ENCODE measurements at regions not wholly inside any gene's neighbourhood (a gene's known extent, or its start where the extent isn't known, plus 50 kb on each side); places are given as distances from the start of the nearest gene placed in this dataset.

DNA sequence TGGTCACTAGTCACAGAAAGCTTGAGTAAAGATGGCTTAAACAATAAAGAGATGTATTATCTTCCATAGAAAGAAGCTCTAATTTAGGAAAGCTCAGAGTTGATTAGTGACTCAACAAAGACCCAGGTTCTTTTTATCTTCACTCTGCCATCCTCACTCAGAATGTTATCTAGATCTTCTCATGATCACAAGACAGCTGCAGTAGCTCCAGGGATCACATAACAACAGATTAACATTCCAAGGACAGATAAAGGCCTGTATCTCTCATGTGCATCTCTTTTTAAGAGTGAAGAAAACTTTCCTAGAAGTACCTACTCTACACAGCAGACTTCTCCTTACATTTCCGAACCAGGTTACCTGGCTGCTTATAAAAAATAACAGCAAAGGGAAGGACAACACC is 368.7 kb upstream of the PROX1 start:
- no peaks in the 10 kb centered on the region for H3K4me1 ChIP-seq (ENCODE audit: control insufficient read depth in 1 of 2, insufficient read depth in 2 of 2, low read length in 2 of 2)
- Mint-ChIP-seq H3K27ac (no peak overlapping the region), H3K27me3 (ENCODE audit: low read depth in 3 of 3) (peaks cover 0 to 3% (median 1%) of the 10 kb centered on the region in 3 donors), H3K4me1 (no peaks in the 10 kb centered on the region), H3K36me3 (no peaks in the 10 kb centered on the region), H3K4me3 (no peak overlapping the region), H3K9me3 (peaks cover 0 to 12% (median 2%) of the 10 kb centered on the region in 7 donors)
- no CpG with 5 or more reads among the region's 1 CpG for WGBS (ENCODE audit: insufficient coverage)
- TF ChIP-seq, protein P1, sequence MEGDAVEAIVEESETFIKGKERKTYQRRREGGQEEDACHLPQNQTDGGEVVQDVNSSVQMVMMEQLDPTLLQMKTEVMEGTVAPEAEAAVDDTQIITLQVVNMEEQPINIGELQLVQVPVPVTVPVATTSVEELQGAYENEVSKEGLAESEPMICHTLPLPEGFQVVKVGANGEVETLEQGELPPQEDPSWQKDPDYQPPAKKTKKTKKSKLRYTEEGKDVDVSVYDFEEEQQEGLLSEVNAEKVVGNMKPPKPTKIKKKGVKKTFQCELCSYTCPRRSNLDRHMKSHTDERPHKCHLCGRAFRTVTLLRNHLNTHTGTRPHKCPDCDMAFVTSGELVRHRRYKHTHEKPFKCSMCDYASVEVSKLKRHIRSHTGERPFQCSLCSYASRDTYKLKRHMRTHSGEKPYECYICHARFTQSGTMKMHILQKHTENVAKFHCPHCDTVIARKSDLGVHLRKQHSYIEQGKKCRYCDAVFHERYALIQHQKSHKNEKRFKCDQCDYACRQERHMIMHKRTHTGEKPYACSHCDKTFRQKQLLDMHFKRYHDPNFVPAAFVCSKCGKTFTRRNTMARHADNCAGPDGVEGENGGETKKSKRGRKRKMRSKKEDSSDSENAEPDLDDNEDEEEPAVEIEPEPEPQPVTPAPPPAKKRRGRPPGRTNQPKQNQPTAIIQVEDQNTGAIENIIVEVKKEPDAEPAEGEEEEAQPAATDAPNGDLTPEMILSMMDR (IDR thresholded peaks at IDR 0.05), result no peak
- no peak overlapping the region for H3K4me2 ChIP-seq (replicated peaks; ENCODE audit: extremely low read depth, low read length, poor library complexity, severe bottlenecking)
- H3K9ac ChIP-seq (ENCODE audit: insufficient read depth, low read length, poor library complexity, severe bottlenecking), result no peak overlapping the region
- H3K9me3 ChIP-seq (replicated peaks in 1 of 2; ENCODE audit: control insufficient read depth in 1 of 2, insufficient read depth in 1 of 2, low read length in 2 of 2), result no peaks in the 10 kb centered on the region
- no peaks in the 10 kb centered on the region for H4K20me1 ChIP-seq (ENCODE audit: insufficient read depth, low read length)
- no peaks in the 10 kb centered on the region for H3K36me3 ChIP-seq (replicated peaks in 1 of 2; ENCODE audit: control insufficient read depth in 1 of 2, insufficient read depth in 2 of 2, low read length in 2 of 2)
- H3K27ac ChIP-seq (ENCODE audit: low read depth in 1 of 2, low read length in 2 of 2), result no peak overlapping the region
- intact Hi-C loops (cut with micrococcal nuclease), result no loop called here
- no peaks in the 10 kb centered on the region for H3K27me3 ChIP-seq (ENCODE audit: control insufficient read depth in 2 of 2, insufficient read depth in 2 of 2, low read length in 2 of 2)
- no peak overlapping the region for H2AFZ ChIP-seq (ENCODE audit: insufficient read depth, low read depth, low read length, poor library complexity, severe bottlenecking)
- no peaks in the 10 kb centered on the region for H3K79me2 ChIP-seq (ENCODE audit: insufficient read depth, low read length)
- no peak overlapping the region for H3K4me3 ChIP-seq (replicated peaks in 1 of 3; ENCODE audit: low read depth in 2 of 3, low read length in 3 of 3)
- DNase-seq, result no peak

- no peak overlapping the region for H3K27ac Mint-ChIP-seq
- no peaks in the 10 kb centered on the region for H3K9me3 ChIP-seq (replicated peaks in 1 of 2; ENCODE audit: control insufficient read depth in 1 of 2, insufficient read depth in 1 of 2, low read length in 2 of 2)
- no peak overlapping the region for H3K4me2 ChIP-seq (replicated peaks; ENCODE audit: extremely low read depth, low read length, poor library complexity, severe bottlenecking)
- H3K27me3 Mint-ChIP-seq (ENCODE audit: low read depth in 3 of 3), result peaks cover 0 to 1% (median 1%) of the 10 kb centered on the region in 3 donors
- intact Hi-C loops (cut with micrococcal nuclease), result no loop called here
- H3K27ac ChIP-seq (ENCODE audit: low read depth in 1 of 2, low read length in 2 of 2), result no peak overlapping the region
- no peak overlapping the region for H3K9ac ChIP-seq (ENCODE audit: insufficient read depth, low read length, poor library complexity, severe bottlenecking)
- H3K4me3 Mint-ChIP-seq, result no peak overlapping the region
- peaks cover 0 to 16% (median 2%) of the 10 kb centered on the region in 7 donors for H3K9me3 Mint-ChIP-seq
- H4K20me1 ChIP-seq (ENCODE audit: insufficient read depth, low read length), result no peaks in the 10 kb centered on the region
- no peaks in the 10 kb centered on the region for H3K27me3 ChIP-seq (ENCODE audit: control insufficient read depth in 2 of 2, insufficient read depth in 2 of 2, low read length in 2 of 2)
- no peaks in the 10 kb centered on the region for H3K4me1 Mint-ChIP-seq
- WGBS (ENCODE audit: insufficient coverage), result 88% methylated on average over 5 of the region's 6 CpGs
- DNase-seq, result no peak
- TF ChIP-seq, protein P1 (IDR thresholded peaks at IDR 0.05), result no peak
- H3K79me2 ChIP-seq (ENCODE audit: insufficient read depth, low read length), result no peaks in the 10 kb centered on the region
- no peaks in the 10 kb centered on the region for H3K36me3 Mint-ChIP-seq
- no peaks in the 10 kb centered on the region for H3K36me3 ChIP-seq (replicated peaks in 1 of 2; ENCODE audit: control insufficient read depth in 1 of 2, insufficient read depth in 2 of 2, low read length in 2 of 2)
- no peaks in the 10 kb centered on the region for H3K4me1 ChIP-seq (ENCODE audit: control insufficient read depth in 1 of 2, insufficient read depth in 2 of 2, low read length in 2 of 2)
- H3K4me3 ChIP-seq (replicated peaks in 1 of 3; ENCODE audit: low read depth in 2 of 3, low read length in 3 of 3), result no peak overlapping the region
- no peak overlapping the region for H2AFZ ChIP-seq (ENCODE audit: insufficient read depth, low read depth, low read length, poor library complexity, severe bottlenecking)
Observed at GRCh38 chr1:213621077-213621476, 366.7 kb upstream of the PROX1 start.
